Skeletal muscle satellite cell (primary cell): ENCODE measurements at regions not wholly inside any gene's neighbourhood (a gene's known extent, or its start where the extent isn't known, plus 50 kb on each side); places are given as distances from the start of the nearest gene placed in this dataset.

Experiments
- H3K27me3 ChIP-seq: 2 replicates; pipeline ENCODE4 v1.7.0; 2013; ENCODE audit warnings: low read length; ENCODE audit not compliant: control insufficient read depth, insufficient read depth
- H3K36me3 ChIP-seq: 2 replicates; pipeline ENCODE4 v1.7.0; 2013; ENCODE audit warnings: mild to moderate bottlenecking, control low read depth, low read length; ENCODE audit not compliant: insufficient read depth
- H3K4me1 ChIP-seq: 2 replicates; pipeline ENCODE4 v1.7.0; 2013; ENCODE audit warnings: low read length; ENCODE audit not compliant: control insufficient read depth, insufficient read depth
- H3K4me2 ChIP-seq: 2 replicates; pipeline ENCODE4 v1.7.0; 2013; ENCODE audit warnings: mild to moderate bottlenecking, low read length
- H3K4me3 ChIP-seq: 2 replicates; pipeline ENCODE4 v1.7.0; 2013; ENCODE audit warnings: low read length
- H3K9ac ChIP-seq: 2 replicates; pipeline ENCODE4 v1.7.0; 2013; ENCODE audit warnings: mild to moderate bottlenecking, low read depth, low read length, moderate library complexity
- H3K9me3 ChIP-seq: replicated peaks from 2 replicates; pipeline ENCODE4 v1.7.0; 2013; ENCODE audit warnings: mild to moderate bottlenecking, control low read depth, low read length

- no peaks in the 10 kb centered on the region for H3K9me3 ChIP-seq
- no peaks in the 10 kb centered on the region for H3K36me3 ChIP-seq
These were observed 300.6 kb upstream of the EDIL3 start for GRCh38 chr5:84685121-84685894.

GRCh38 chr5:84683594-84683993 is 298.9 kb upstream of the EDIL3 start:
- no peaks in the 10 kb centered on the region for H3K27me3 ChIP-seq
- H3K4me1 ChIP-seq: no peaks in the 10 kb centered on the region
- H3K9me3 ChIP-seq: no peaks in the 10 kb centered on the region
- H3K4me3 ChIP-seq: no peak overlapping the region
- no peaks in the 10 kb centered on the region for H3K36me3 ChIP-seq
- no peak overlapping the region for H3K9ac ChIP-seq
- H3K4me2 ChIP-seq: no peak overlapping the region

More at GRCh38 chr5:84685121-84685894, 300.6 kb upstream of the EDIL3 start:
- H3K4me2 ChIP-seq: no peak overlapping the region
- no peaks in the 10 kb centered on the region for H3K4me1 ChIP-seq
- H3K9ac ChIP-seq: no peak overlapping the region
- no peak overlapping the region for H3K4me3 ChIP-seq
- no peaks in the 10 kb centered on the region for H3K27me3 ChIP-seq

- H3K9me3 ChIP-seq: no peaks in the 10 kb centered on the region
- no peaks in the 10 kb centered on the region for H3K27me3 ChIP-seq
- H3K4me1 ChIP-seq: no peaks in the 10 kb centered on the region
- H3K36me3 ChIP-seq: no peaks in the 10 kb centered on the region
- no peak overlapping the region for H3K4me3 ChIP-seq
- H3K9ac ChIP-seq: no peak overlapping the region
- no peak overlapping the region for H3K4me2 ChIP-seq
These were observed 297.9 kb upstream of the EDIL3 start for GRCh38 chr5:84682531-84682930.

DNA sequence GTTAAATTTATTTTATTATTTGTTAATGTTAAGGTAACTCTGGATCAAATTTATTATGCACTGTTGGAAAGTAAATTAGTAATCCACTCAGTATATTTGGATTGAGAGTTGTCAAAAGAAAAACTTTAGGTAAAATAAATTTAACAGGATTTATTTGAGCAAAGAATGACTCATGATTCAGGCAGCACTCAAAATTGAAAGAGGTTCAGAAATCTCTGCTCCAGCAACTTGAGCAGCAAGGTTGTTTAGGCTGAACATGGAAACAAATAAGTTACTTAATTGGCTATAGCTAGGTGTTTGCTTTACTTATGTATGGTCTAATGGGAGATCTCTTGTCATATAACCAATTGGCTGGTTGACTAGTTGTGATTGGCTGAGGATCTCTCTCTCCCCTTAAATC is 296.2 kb upstream of the EDIL3 start:
- H3K4me1 ChIP-seq: no peaks in the 10 kb centered on the region
- no peak overlapping the region for H3K4me2 ChIP-seq
- H3K4me3 ChIP-seq: no peak overlapping the region
- H3K9me3 ChIP-seq: no peaks in the 10 kb centered on the region
- H3K27me3 ChIP-seq: no peaks in the 10 kb centered on the region
- no peaks in the 10 kb centered on the region for H3K36me3 ChIP-seq
- no peak overlapping the region for H3K9ac ChIP-seq

- Histone ChIP-seq H3K4me2 (no peak overlapping the region), H3K9ac (no peak overlapping the region), H3K4me1 (no peaks in the 10 kb centered on the region), H3K27me3 (no peaks in the 10 kb centered on the region), H3K4me3 (no peak overlapping the region), H3K36me3 (no peaks in the 10 kb centered on the region), H3K9me3 (no peaks in the 10 kb centered on the region)
These were observed 289.1 kb upstream of the EDIL3 start for GRCh38 chr5:84673785-84674184.

DNA sequence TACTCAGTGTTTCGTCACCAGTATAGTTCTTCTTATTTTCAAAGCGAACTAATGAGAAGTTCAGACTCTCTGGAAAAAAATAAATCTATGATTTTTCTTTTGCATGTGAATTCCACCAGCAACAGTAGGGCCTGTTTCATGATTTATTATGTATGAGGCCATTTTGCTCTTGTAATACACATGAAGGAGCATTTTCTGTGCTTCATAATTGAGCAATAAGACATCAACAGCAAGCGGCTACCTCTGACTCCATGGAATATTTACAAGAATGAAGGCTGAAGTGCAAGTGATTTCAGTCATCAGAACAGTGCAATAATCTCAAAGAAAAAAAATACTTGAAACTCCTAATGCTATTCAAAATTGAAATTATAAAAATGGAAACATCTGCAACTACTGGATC is 282.9 kb upstream of the EDIL3 start:
- Histone ChIP-seq H3K4me2 (no peak overlapping the region), H3K9me3 (no peaks in the 10 kb centered on the region), H3K4me3 (no peak overlapping the region), H3K27me3 (no peaks in the 10 kb centered on the region), H3K36me3 (no peaks in the 10 kb centered on the region), H3K9ac (no peak overlapping the region), H3K4me1 (no peaks in the 10 kb centered on the region)

- H3K36me3 ChIP-seq: no peaks in the 10 kb centered on the region
- H3K4me1 ChIP-seq: no peaks in the 10 kb centered on the region
- H3K9ac ChIP-seq: no peak overlapping the region
- H3K27me3 ChIP-seq: no peaks in the 10 kb centered on the region
- H3K4me3 ChIP-seq: no peak overlapping the region
- H3K4me2 ChIP-seq: no peak overlapping the region
- H3K9me3 ChIP-seq: no peaks in the 10 kb centered on the region
These were observed 265.7 kb upstream of the EDIL3 start for GRCh38 chr5:84650429-84650828.

DNA sequence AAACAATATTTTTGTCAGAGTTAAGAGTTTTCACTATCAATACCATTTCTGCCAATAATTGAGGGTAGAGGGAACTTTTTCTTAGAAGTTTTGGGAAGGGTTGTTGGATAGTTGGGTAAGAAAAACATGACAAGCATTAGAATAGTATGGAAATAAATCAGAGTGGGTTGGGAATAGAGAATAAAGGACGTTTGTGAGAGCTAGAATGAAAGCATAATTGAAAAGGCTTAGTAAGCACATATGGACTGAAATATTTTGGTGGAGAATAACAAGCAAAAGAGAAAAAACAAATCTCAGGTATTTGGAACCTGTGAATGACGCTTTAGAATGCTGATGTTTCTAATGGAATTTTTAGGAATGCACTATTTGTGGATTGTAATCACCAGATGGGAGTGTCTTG is 262.9 kb upstream of the EDIL3 start:
- H3K4me3 ChIP-seq: no peak overlapping the region
- no peaks in the 10 kb centered on the region for H3K4me1 ChIP-seq
- no peaks in the 10 kb centered on the region for H3K9me3 ChIP-seq
- H3K9ac ChIP-seq: no peak overlapping the region
- no peaks in the 10 kb centered on the region for H3K36me3 ChIP-seq
- H3K4me2 ChIP-seq: no peak overlapping the region
- no peaks in the 10 kb centered on the region for H3K27me3 ChIP-seq

- Histone ChIP-seq H3K4me3 (no peak overlapping the region), H3K9ac (no peak overlapping the region), H3K36me3 (no peaks in the 10 kb centered on the region), H3K4me2 (no peak overlapping the region), H3K9me3 (no peaks in the 10 kb centered on the region), H3K27me3 (no peaks in the 10 kb centered on the region), H3K4me1 (no peaks in the 10 kb centered on the region)
These were observed 258.1 kb upstream of the EDIL3 start for GRCh38 chr5:84642795-84643194.

GRCh38 chr5:84642324-84642723 is 257.6 kb upstream of the EDIL3 start:
- Histone ChIP-seq H3K36me3 (no peaks in the 10 kb centered on the region), H3K9me3 (no peaks in the 10 kb centered on the region), H3K4me2 (no peak overlapping the region), H3K4me1 (no peaks in the 10 kb centered on the region), H3K4me3 (no peak overlapping the region), H3K9ac (no peak overlapping the region), H3K27me3 (no peaks in the 10 kb centered on the region)

DNA sequence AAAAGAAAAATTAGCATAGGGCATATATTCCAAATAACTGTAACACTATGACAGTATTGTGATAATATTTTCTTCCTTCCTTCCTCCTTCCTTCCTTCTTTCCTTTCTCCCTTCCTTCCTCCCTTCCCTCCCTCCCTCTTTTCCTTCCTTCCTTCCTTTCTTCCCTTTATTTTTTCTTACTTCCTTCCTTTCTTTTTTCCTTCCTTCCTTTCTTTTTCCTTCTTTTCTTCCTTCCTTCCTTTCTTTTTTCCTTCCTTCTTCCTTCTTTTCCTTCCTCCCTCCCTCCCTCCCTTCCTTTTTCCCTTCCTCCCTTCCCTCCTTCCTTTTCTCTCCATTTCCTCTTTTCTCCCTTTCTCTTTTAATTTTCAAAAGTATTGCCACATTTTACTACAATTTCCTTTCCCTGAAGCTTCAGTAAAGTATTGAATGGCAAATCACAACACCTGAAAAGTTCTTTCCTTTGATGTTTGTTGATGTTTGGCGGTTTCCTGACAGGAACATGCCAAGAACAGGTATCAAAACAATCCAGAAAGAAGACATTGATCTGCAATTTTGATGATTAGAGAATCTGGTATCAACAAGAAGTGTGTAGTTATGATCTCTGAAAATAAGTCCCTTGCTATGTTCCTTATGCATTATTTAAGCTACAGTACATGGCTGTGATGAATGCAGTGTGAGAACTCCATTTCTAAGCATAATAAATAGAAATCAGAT is 253.1 kb upstream of the EDIL3 start:
- Histone ChIP-seq H3K27me3 (no peaks in the 10 kb centered on the region), H3K4me1 (no peaks in the 10 kb centered on the region), H3K4me3 (no peak overlapping the region), H3K4me2 (no peak overlapping the region), H3K9ac (no peak overlapping the region), H3K9me3 (no peaks in the 10 kb centered on the region), H3K36me3 (no peaks in the 10 kb centered on the region)
